NOMO-1 (cell line): ENCODE measurements at regions not wholly inside any gene's neighbourhood (a gene's known extent, or its start where the extent isn't known, plus 50 kb on each side); places are given as distances from the start of the nearest gene placed in this dataset.
"Not testable (repeated sequence)": the region's sequence is repeated elsewhere in the genome, so short reads cannot be mapped to it uniquely, and the experiment has no call there.

Source experiments
- DNase-seq, 2 experiments: peaks; one replicate each; lab custom pipeline; 2025; ENCODE audit not compliant: unreplicated experiment in 2 of 2; lab: John Stamatoyannopoulos, UW

GRCh38 chr15:23839893-23840474, 152.9 kb upstream of the NDN start:
- DNase-seq, result no peak

GRCh38 chr15:23846218-23846617, 159.1 kb upstream of the NDN start:
- DNase-seq, result no peak

GRCh38 chr15:23850666-23851065, 163.6 kb upstream of the NDN start:
- DNase-seq, result no peak

- no peak for DNase-seq
Observed at GRCh38 chr15:23851921-23852320, 164.8 kb upstream of the NDN start.

- no peak for DNase-seq
Observed at GRCh38 chr15:23853286-23853685, 166.2 kb upstream of the NDN start.

GRCh38 chr15:23854203-23854911, 167.3 kb upstream of the NDN start:
- no peak for DNase-seq

GRCh38 chr15:23854912-23855659, 168.0 kb upstream of the NDN start:
- DNase-seq, result no peak

GRCh38 chr15:23855947-23856346, 168.8 kb upstream of the NDN start:
- no peak for DNase-seq

GRCh38 chr15:23857028-23857641, 170.0 kb upstream of the NDN start:
- DNase-seq, result peak in 1 of 2 experiments; percentile 2

- no peak for DNase-seq
Observed at GRCh38 chr15:23859008-23859407, 171.9 kb upstream of the NDN start.

GRCh38 chr15:23860290-23861245, 173.5 kb upstream of the NDN start:
- no peak for DNase-seq

- no peak for DNase-seq
Observed at GRCh38 chr15:23866832-23867231, 179.7 kb upstream of the NDN start.

GRCh38 chr15:23869396-23869795, 182.3 kb upstream of the NDN start:
- no peak for DNase-seq

- DNase-seq, result not testable (repeated sequence)
Observed at GRCh38 chr15:23873613-23874012, 186.5 kb upstream of the NDN start.

- DNase-seq, result no peak
Observed at GRCh38 chr15:23877502-23878412, 190.7 kb upstream of the NDN start.

- no peak for DNase-seq
Observed at GRCh38 chr15:23881291-23881690, 194.2 kb upstream of the NDN start.

GRCh38 chr15:23890218-23890617, 203.1 kb upstream of the NDN start:
- no peak for DNase-seq

- no peak for DNase-seq
Observed at GRCh38 chr15:23897091-23897490, 210.0 kb upstream of the NDN start.

- no peak for DNase-seq
Observed at GRCh38 chr15:23897531-23897930, 210.4 kb upstream of the NDN start.
